AG04449 (cell line): ENCODE measurements at regions not wholly inside any gene's neighbourhood (a gene's known extent, or its start where the extent isn't known, plus 50 kb on each side); places are given as distances from the start of the nearest gene placed in this dataset.

Source experiments
- CTCF ChIA-PET: fragments of 350-600 bp; formaldehyde crosslinking; extraction: SDS; loops from one replicate; lab custom pipeline; 2021; ENCODE audit warnings: antibody characterized with exemption; lab: Yijun Ruan, JAX
- POLR2A ChIA-PET: fragments of 400-600, 350-600 bp; formaldehyde crosslinking; extraction: SDS; loops from one replicate; lab custom pipeline; 2020; ENCODE audit warnings: antibody characterized with exemption, inconsistent platforms; lab: Yijun Ruan, JAX
- DNase-seq: peaks from one replicate; pipeline ENCODE4 v3.0.0-alpha.2; 2010; ENCODE audit warnings: low read depth, low spot score
- H3K4me3 ChIP-seq: 2 replicates; pipeline ENCODE4 v1.5.1; 2011; ENCODE audit warnings: low read depth, mild to moderate bottlenecking, control low read depth, low read length
- TF ChIP-seq, protein P1 (sequence below): IDR thresholded peaks from one replicate; pipeline ENCODE4 v1.5.1; 2011; ENCODE audit warnings: mild to moderate bottlenecking, moderate library complexity, low read length, control low read depth, inconsistent platforms; ENCODE audit not compliant: insufficient read depth; ENCODE audit errors: missing control alignments

- ChIA-PET CTCF (no interaction called here), POLR2A (no interaction called here)
- TF ChIP-seq, protein P1, sequence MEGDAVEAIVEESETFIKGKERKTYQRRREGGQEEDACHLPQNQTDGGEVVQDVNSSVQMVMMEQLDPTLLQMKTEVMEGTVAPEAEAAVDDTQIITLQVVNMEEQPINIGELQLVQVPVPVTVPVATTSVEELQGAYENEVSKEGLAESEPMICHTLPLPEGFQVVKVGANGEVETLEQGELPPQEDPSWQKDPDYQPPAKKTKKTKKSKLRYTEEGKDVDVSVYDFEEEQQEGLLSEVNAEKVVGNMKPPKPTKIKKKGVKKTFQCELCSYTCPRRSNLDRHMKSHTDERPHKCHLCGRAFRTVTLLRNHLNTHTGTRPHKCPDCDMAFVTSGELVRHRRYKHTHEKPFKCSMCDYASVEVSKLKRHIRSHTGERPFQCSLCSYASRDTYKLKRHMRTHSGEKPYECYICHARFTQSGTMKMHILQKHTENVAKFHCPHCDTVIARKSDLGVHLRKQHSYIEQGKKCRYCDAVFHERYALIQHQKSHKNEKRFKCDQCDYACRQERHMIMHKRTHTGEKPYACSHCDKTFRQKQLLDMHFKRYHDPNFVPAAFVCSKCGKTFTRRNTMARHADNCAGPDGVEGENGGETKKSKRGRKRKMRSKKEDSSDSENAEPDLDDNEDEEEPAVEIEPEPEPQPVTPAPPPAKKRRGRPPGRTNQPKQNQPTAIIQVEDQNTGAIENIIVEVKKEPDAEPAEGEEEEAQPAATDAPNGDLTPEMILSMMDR: no peak
- DNase-seq: no peak
- no peak overlapping the region for H3K4me3 ChIP-seq
Measured at GRCh38 chrX:33385546-33385945, 174.2 kb upstream of the DMD start.

GRCh38 chrX:33379839-33380238 is 168.5 kb upstream of the DMD start:
- no peak for DNase-seq
- TF ChIP-seq, protein P1: no peak
- no peak overlapping the region for H3K4me3 ChIP-seq
- POLR2A ChIA-PET: no interaction called here
- CTCF ChIA-PET: no interaction called here

GRCh38 chrX:33357606-33358005 is 146.3 kb upstream of the DMD start:
- H3K4me3 ChIP-seq: no peak overlapping the region
- DNase-seq: no peak
- POLR2A ChIA-PET: no interaction called here
- CTCF ChIA-PET: no interaction called here
- TF ChIP-seq, protein P1: no peak

- ChIA-PET POLR2A (no interaction called here), CTCF (no interaction called here)
- DNase-seq: no peak
- peak overlapping the region; percentile 3; the same call in 1 of the 2 replicates for H3K4me3 ChIP-seq
- TF ChIP-seq, protein P1: no peak
Measured at GRCh38 chrX:33339219-33339618, 127.9 kb upstream of the DMD start.

GRCh38 chrX:33336783-33337182 is 125.4 kb upstream of the DMD start:
- H3K4me3 ChIP-seq: no peak overlapping the region
- POLR2A ChIA-PET: no interaction called here
- TF ChIP-seq, protein P1: peak; percentile 1
- CTCF ChIA-PET: interaction anchor here (2.5 kb wide), 1 partner anchor 807 kb away, joined by 8 read pairs; no protein-coding TSS in a partner anchor
- DNase-seq: no peak

GRCh38 chrX:33333271-33333670 is 121.9 kb upstream of the DMD start:
- DNase-seq: no peak
- H3K4me3 ChIP-seq: no peak overlapping the region
- TF ChIP-seq, protein P1: no peak
- ChIA-PET POLR2A (no interaction called here), CTCF (no interaction called here)
